CD14-positive monocyte (primary cell): ENCODE measurements at regions not wholly inside any gene's neighbourhood (a gene's known extent, or its start where the extent isn't known, plus 50 kb on each side); places are given as distances from the start of the nearest gene placed in this dataset.

Experiments
- DNase-seq, 3 donors: peaks; one replicate each; pipeline ENCODE4 v3.0.0-alpha.2; 2011 to 2022
- H2AFZ ChIP-seq: 2 replicates; pipeline ENCODE4 v1.6.0; 2012; ENCODE audit warnings: mild to moderate bottlenecking, low read depth, low read length, inconsistent platforms; ENCODE audit not compliant: insufficient read depth, poor library complexity, severe bottlenecking
- H3K27ac ChIP-seq, 2 donors: 1 replicate in 1 of 2; 2 replicates in 1 of 2; pipeline ENCODE4 v1.5.1; 2012 to 2013; ENCODE audit warnings: low read length in 2 of 2, control low read depth in 1 of 2, inconsistent platforms in 1 of 2, low read depth in 1 of 2, mild to moderate bottlenecking in 1 of 2
- H3K27me3 ChIP-seq, 2 donors: one replicate each; pipeline versions ENCODE4 v1.6.0 to v1.6.1; 2011 to 2013; ENCODE audit warnings: low read length in 2 of 2; ENCODE audit not compliant: control insufficient read depth in 2 of 2, insufficient read depth in 2 of 2
- H3K36me3 ChIP-seq, 2 donors: replicated peaks in 1 of 2; 1 replicate in 1 of 2; 2 replicates in 1 of 2; pipeline versions ENCODE4 v1.5.1 to v1.6.1; 2012 to 2013; ENCODE audit warnings: low read length in 2 of 2, control low read depth in 1 of 2, inconsistent platforms in 1 of 2, mild to moderate bottlenecking in 1 of 2; ENCODE audit not compliant: insufficient read depth in 2 of 2, control insufficient read depth in 1 of 2
- H3K4me1 ChIP-seq, 2 donors: 1 replicate in 1 of 2; 2 replicates in 1 of 2; pipeline versions ENCODE4 v1.5.1 to v1.6.1; 2012 to 2013; ENCODE audit warnings: low read length in 2 of 2, control low read depth in 1 of 2, inconsistent platforms in 1 of 2, mild to moderate bottlenecking in 1 of 2, moderate library complexity in 1 of 2; ENCODE audit not compliant: insufficient read depth in 2 of 2, control insufficient read depth in 1 of 2
- H3K4me2 ChIP-seq: replicated peaks from 2 replicates; pipeline ENCODE3; 2012; ENCODE audit warnings: low read length, moderate library complexity, mild to moderate bottlenecking; ENCODE audit not compliant: poor library complexity, severe bottlenecking; ENCODE audit errors: extremely low read depth
- H3K4me3 ChIP-seq, 3 experiments: fragments of 200-600 bp in 1 of 3; sonication (generic) in 1 of 3; replicated peaks in 1 of 3; 1 replicate in 2 of 3; 2 replicates in 1 of 3; pipeline ENCODE4 v1.5.1; 2011 to 2013; ENCODE audit warnings: low read length in 3 of 3, mild to moderate bottlenecking in 3 of 3, control low read depth in 2 of 3, low read depth in 2 of 3, inconsistent platforms in 1 of 3, moderate library complexity in 1 of 3
- H3K79me2 ChIP-seq: 2 replicates; pipeline ENCODE4 v1.6.0; 2012; ENCODE audit warnings: mild to moderate bottlenecking, control low read depth, inconsistent platforms, low read length, moderate library complexity; ENCODE audit not compliant: insufficient read depth
- H3K9ac ChIP-seq: 2 replicates; pipeline ENCODE4 v1.6.0; 2017; ENCODE audit warnings: low read length, mild to moderate bottlenecking; ENCODE audit not compliant: insufficient read depth, poor library complexity, severe bottlenecking
- H3K9me3 ChIP-seq, 2 donors: replicated peaks in 1 of 2; 1 replicate in 1 of 2; 2 replicates in 1 of 2; pipeline versions ENCODE4 v1.5.1 to v1.6.1; 2012 to 2013; ENCODE audit warnings: low read length in 2 of 2, control low read depth in 1 of 2; ENCODE audit not compliant: control insufficient read depth in 1 of 2, insufficient read depth in 1 of 2
- H4K20me1 ChIP-seq: 2 replicates; pipeline ENCODE4 v1.6.0; 2012; ENCODE audit warnings: mild to moderate bottlenecking, low read length, control low read depth, moderate library complexity; ENCODE audit not compliant: insufficient read depth
- H3K27ac Mint-ChIP-seq, 7 donors: one replicate each; pipeline ENCODE4 v1.8.0; 2020; ENCODE audit warnings: mild to moderate bottlenecking in 7 of 7, mixed read lengths in 7 of 7, moderate library complexity in 6 of 7, inconsistent platforms in 2 of 7
- H3K27me3 Mint-ChIP-seq, 3 donors: one replicate each; pipeline ENCODE4 v1.8.0; 2021 to 2022; ENCODE audit warnings: low read depth in 3 of 3, mild to moderate bottlenecking in 3 of 3, mixed read lengths in 3 of 3, moderate library complexity in 3 of 3, inconsistent platforms in 1 of 3
- H3K36me3 Mint-ChIP-seq, 2 donors: one replicate each; pipeline ENCODE4 v1.8.0; 2020; ENCODE audit warnings: mixed read lengths in 2 of 2, inconsistent platforms in 1 of 2, mild to moderate bottlenecking in 1 of 2
- H3K4me1 Mint-ChIP-seq: one replicate; pipeline ENCODE4 v1.8.0; 2020; ENCODE audit warnings: mild to moderate bottlenecking, mixed read lengths
- H3K4me3 Mint-ChIP-seq, 2 donors: one replicate each; pipeline ENCODE4 v1.8.0; 2020; ENCODE audit warnings: mild to moderate bottlenecking in 2 of 2, mixed read lengths in 2 of 2, moderate library complexity in 1 of 2
- H3K9me3 Mint-ChIP-seq, 7 donors: one replicate each; pipeline ENCODE4 v1.8.0; 2020 to 2022; ENCODE audit warnings: mixed read lengths in 7 of 7, mild to moderate bottlenecking in 6 of 7, moderate library complexity in 6 of 7, inconsistent platforms in 2 of 7
- WGBS: methylation state at CpG from one replicate; pipeline ENCODE4 v1.1.5; 2013; ENCODE audit warnings: missing lambda C conversion rate; ENCODE audit not compliant: insufficient coverage; 5-methylcytosine and 5-hydroxymethylcytosine counted together
- intact Hi-C, 2 donors: fragments of 100-400 bp; cut with micrococcal nuclease; formaldehyde crosslinking; loops; one replicate each; pipeline versions ENCODE4 v1.15.0 to v1.15.1; 2023
- TF ChIP-seq, protein P1 (sequence below): fragments of 200-600 bp; IDR thresholded peaks from one replicate; pipeline ENCODE4 v1.8.0; 2022; ENCODE audit warnings: antibody characterized with exemption, mild to moderate bottlenecking

GRCh38 chr10:60677531-60678129, 100.6 kb upstream of the CDK1 start:
- TF ChIP-seq, protein P1, sequence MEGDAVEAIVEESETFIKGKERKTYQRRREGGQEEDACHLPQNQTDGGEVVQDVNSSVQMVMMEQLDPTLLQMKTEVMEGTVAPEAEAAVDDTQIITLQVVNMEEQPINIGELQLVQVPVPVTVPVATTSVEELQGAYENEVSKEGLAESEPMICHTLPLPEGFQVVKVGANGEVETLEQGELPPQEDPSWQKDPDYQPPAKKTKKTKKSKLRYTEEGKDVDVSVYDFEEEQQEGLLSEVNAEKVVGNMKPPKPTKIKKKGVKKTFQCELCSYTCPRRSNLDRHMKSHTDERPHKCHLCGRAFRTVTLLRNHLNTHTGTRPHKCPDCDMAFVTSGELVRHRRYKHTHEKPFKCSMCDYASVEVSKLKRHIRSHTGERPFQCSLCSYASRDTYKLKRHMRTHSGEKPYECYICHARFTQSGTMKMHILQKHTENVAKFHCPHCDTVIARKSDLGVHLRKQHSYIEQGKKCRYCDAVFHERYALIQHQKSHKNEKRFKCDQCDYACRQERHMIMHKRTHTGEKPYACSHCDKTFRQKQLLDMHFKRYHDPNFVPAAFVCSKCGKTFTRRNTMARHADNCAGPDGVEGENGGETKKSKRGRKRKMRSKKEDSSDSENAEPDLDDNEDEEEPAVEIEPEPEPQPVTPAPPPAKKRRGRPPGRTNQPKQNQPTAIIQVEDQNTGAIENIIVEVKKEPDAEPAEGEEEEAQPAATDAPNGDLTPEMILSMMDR: no peak
- Histone ChIP-seq H3K9ac (no peak overlapping the region), H3K9me3 (peaks cover 0 to 4% of the 10 kb centered on the region in 2 donors), H3K4me3 (no peak overlapping the region), H2AFZ (no peak overlapping the region), H3K4me1 (no peaks in the 10 kb centered on the region), H3K4me2 (no peak overlapping the region), H3K36me3 (no peaks in the 10 kb centered on the region), H3K27ac (no peak overlapping the region), H3K27me3 (no peaks in the 10 kb centered on the region), H4K20me1 (no peaks in the 10 kb centered on the region), H3K79me2 (no peaks in the 10 kb centered on the region)
- intact Hi-C loops: no loop called here
- Mint-ChIP-seq H3K9me3 (peaks cover 4 to 18% (median 10%) of the 10 kb centered on the region in 7 donors), H3K4me1 (no peaks in the 10 kb centered on the region), H3K27ac (no peak overlapping the region), H3K27me3 (peaks cover 0 to 6% (median 2%) of the 10 kb centered on the region in 3 donors), H3K4me3 (no peak overlapping the region), H3K36me3 (no peaks in the 10 kb centered on the region)
- no CpG with 5 or more reads among the region's 4 CpGs for WGBS
- DNase-seq: no peak

GRCh38 chr10:60675236-60675635, 103.0 kb upstream of the CDK1 start:
- H3K4me1 Mint-ChIP-seq: peaks cover under 1% of the 10 kb centered on the region
- no peak overlapping the region for H3K27ac ChIP-seq
- TF ChIP-seq, protein P1: no peak
- no peak for DNase-seq
- no peaks in the 10 kb centered on the region for H3K4me1 ChIP-seq
- H2AFZ ChIP-seq: no peak overlapping the region
- H3K27ac Mint-ChIP-seq: no peak overlapping the region
- H3K27me3 Mint-ChIP-seq: peaks cover 2 to 3% (median 2%) of the 10 kb centered on the region in 3 donors
- H3K36me3 ChIP-seq: no peaks in the 10 kb centered on the region
- H3K4me3 Mint-ChIP-seq: no peak overlapping the region
- H3K9me3 Mint-ChIP-seq: peaks cover 2 to 24% (median 19%) of the 10 kb centered on the region in 7 donors
- peaks cover 5 to 10% of the 10 kb centered on the region in 2 donors for H3K9me3 ChIP-seq
- no peaks in the 10 kb centered on the region for H3K79me2 ChIP-seq
- no peak overlapping the region for H3K4me2 ChIP-seq
- H3K4me3 ChIP-seq: no peak overlapping the region
- H3K36me3 Mint-ChIP-seq: no peaks in the 10 kb centered on the region
- H3K27me3 ChIP-seq: no peaks in the 10 kb centered on the region
- no peak overlapping the region for H3K9ac ChIP-seq
- intact Hi-C loops: no loop called here
- H4K20me1 ChIP-seq: no peaks in the 10 kb centered on the region
